ENCODE measurements at regions not wholly inside any gene's neighbourhood (a gene's known extent, or its start where the extent isn't known, plus 50 kb on each side); places are given as distances from the start of the nearest gene placed in this dataset.

- no peak for TF ChIP-seq EHF (CRISPR knock-in tag; IDR thresholded peaks at IDR 0.05)
Observed at GRCh38 chr20:6976106-6976900, 208.8 kb downstream of the BMP2 start (continued).

GRCh38 chr20:6979621-6980020, 212.1 kb downstream of the BMP2 start:
- ATAC-seq: no peak
- FAIRE-seq: no peak
- no peak for TF ChIP-seq NPAS2 (CRISPR knock-in tag; IDR thresholded peaks at IDR 0.05; ENCODE audit: borderline replicate concordance)
- TF ChIP-seq ZFP36 (IDR thresholded peaks at IDR 0.05; ENCODE audit: borderline replicate concordance, partially characterized antibody): no peak
- TF ChIP-seq HES2 (IDR thresholded peaks at IDR 0.05): no peak
- TF ChIP-seq EHMT2 (IDR thresholded peaks at IDR 0.05; ENCODE audit: low read depth): no peak
- TF ChIP-seq FOSL2 (IDR thresholded peaks at IDR 0.05): no peak
- no peak for TF ChIP-seq FOSL2 (CRISPR knock-in tag; IDR thresholded peaks at IDR 0.05)
- no peak for TF ChIP-seq TP53 (CRISPR knock-in tag; IDR thresholded peaks at IDR 0.05)
- TF ChIP-seq RFX5 (IDR thresholded peaks at IDR 0.05): no peak
- TF ChIP-seq TFCP2L1 (CRISPR knock-in tag; IDR thresholded peaks at IDR 0.05): no peak
- no peak for TF ChIP-seq ZSCAN20 (CRISPR knock-in tag; IDR thresholded peaks at IDR 0.05)
- no peak for TF ChIP-seq ATOH8 (CRISPR knock-in tag; IDR thresholded peaks at IDR 0.05; ENCODE audit: low read depth)
- TF ChIP-seq BHLHE40 (IDR thresholded peaks at IDR 0.05; ENCODE audit: low read depth, low read length): no peak
- TF ChIP-seq CTCF (IDR thresholded peaks at IDR 0.05): no peak
- TF ChIP-seq HEYL (CRISPR knock-in tag; IDR thresholded peaks at IDR 0.05): no peak
- no peak for TF ChIP-seq KDM1A (IDR thresholded peaks at IDR 0.05; ENCODE audit: low read depth)
- no peak for TF ChIP-seq ESRRA (IDR thresholded peaks at IDR 0.05; ENCODE audit: borderline replicate concordance, low read length)
- CTCF ChIA-PET: no interaction called here
- Histone ChIP-seq H3K4me2 (no peak overlapping the region), H3K4me1 (no peaks in the 10 kb centered on the region), H3K4me3 (no peak overlapping the region), H3K9me3 (peaks cover 10% of the 10 kb centered on the region; the same call in 1 of the 3 replicates), H3K27ac (no peak overlapping the region)
- WGBS (ENCODE audit: missing lambda C conversion rate): 5% methylated on average over 2 of the region's 2 CpGs
- POLR2A ChIA-PET: no interaction called here
- no peak for DNase-seq (ENCODE audit: low read depth in 1 of 2, low spot score in 1 of 2)

- peak in 1 of 2 experiments; percentile 39 for DNase-seq (ENCODE audit: low read depth in 1 of 2, low spot score in 1 of 2)
Observed at GRCh38 chr20:6993011-6993410, 225.5 kb downstream of the BMP2 start.

More at GRCh38 chr20:6993011-6993410, 225.5 kb downstream of the BMP2 start:
- peak overlapping the region; percentile 56 to 68; a peak in 4 of 6 replicates for H3K27ac ChIP-seq
- POLR2A ChIA-PET: no interaction called here
- TF ChIP-seq HEYL (CRISPR knock-in tag; IDR thresholded peaks at IDR 0.05) (no peak), JUNB (IDR thresholded peaks at IDR 0.05) (peak; percentile 59), FOSL2 (IDR thresholded peaks at IDR 0.05) (peak; percentile 38; the same call in 1 of the 2 replicates), FOSL2 (CRISPR knock-in tag; IDR thresholded peaks at IDR 0.05) (no peak), E2F6 (IDR thresholded peaks at IDR 0.05; ENCODE audit: borderline replicate concordance, low read depth) (no peak)
- peak; percentile 74 for FAIRE-seq
- WGBS (ENCODE audit: missing lambda C conversion rate): 0% methylated on average over 2 of the region's 2 CpGs
- H3K4me2 ChIP-seq: peak overlapping the region; percentile 43
- peaks cover 6% of the 10 kb centered on the region; the same call in 2 of the 3 replicates for H3K4me1 ChIP-seq
- peak in 1 of 2 experiments; percentile 81; a peak in 4 of 6 replicates for ATAC-seq
- CTCF ChIA-PET: interaction anchor here (0.6 to 0.7 kb wide), 2 partner anchors 8 to 153 kb away, joined by 3 read pairs; no protein-coding TSS in a partner anchor
- no peak overlapping the region for H3K4me3 ChIP-seq
- peaks cover 5% of the 10 kb centered on the region; the same call in 1 of the 3 replicates for H3K9me3 ChIP-seq

All from A549 (cell line).